ENCODE measurements at regions not wholly inside any gene's neighbourhood (a gene's known extent, or its start where the extent isn't known, plus 50 kb on each side); places are given as distances from the start of the nearest gene placed in this dataset.

- Histone ChIP-seq H3K4me3 (no peak overlapping the region), H3K9me3 (no peaks in the 10 kb centered on the region), H3K27ac (no peak overlapping the region), H3K4me1 (no peaks in the 10 kb centered on the region), H3K36me3 (no peaks in the 10 kb centered on the region), H3K27me3 (no peaks in the 10 kb centered on the region)
- TF ChIP-seq EP300 (IDR thresholded peaks at IDR 0.05) (no peak), CTCF (IDR thresholded peaks at IDR 0.05) (no peak), POLR2A (IDR thresholded peaks at IDR 0.05) (no peak), POLR2AphosphoS5 (IDR thresholded peaks at IDR 0.05) (no peak)
- no peak for ATAC-seq
Observed at GRCh38 chr5:103451261-103451660, 111.3 kb downstream of the NUDT12 start.

GRCh38 chr5:103450333-103451061 lies 112.1 kb downstream of the NUDT12 start:
- H3K27me3 ChIP-seq = no peaks in the 10 kb centered on the region
- 43 to 58% methylated on average over 4 of the region's 4 CpGs for WGBS, 2 donors (ENCODE audit: low coverage in 1 of 2)
- H3K4me1 ChIP-seq = no peaks in the 10 kb centered on the region
- ATAC-seq = no peak
- no peak overlapping the region for H3K27ac ChIP-seq
- TF ChIP-seq POLR2A (IDR thresholded peaks at IDR 0.05) (no peak), POLR2AphosphoS5 (IDR thresholded peaks at IDR 0.05) (no peak), CTCF (IDR thresholded peaks at IDR 0.05) (no peak), EP300 (IDR thresholded peaks at IDR 0.05) (no peak)
- no peak overlapping the region for H3K4me3 ChIP-seq
- H3K36me3 ChIP-seq = no peaks in the 10 kb centered on the region
- no peaks in the 10 kb centered on the region for H3K9me3 ChIP-seq

GRCh38 chr5:103446813-103447212 lies 115.8 kb downstream of the NUDT12 start:
- H3K36me3 ChIP-seq = no peaks in the 10 kb centered on the region
- ATAC-seq = no peak
- H3K9me3 ChIP-seq = no peaks in the 10 kb centered on the region
- H3K27ac ChIP-seq = no peak overlapping the region
- no peaks in the 10 kb centered on the region for H3K27me3 ChIP-seq
- 25 to 39% methylated on average over 3 of the region's 3 CpGs for WGBS, 2 donors (ENCODE audit: low coverage in 1 of 2)
- no peak overlapping the region for H3K4me3 ChIP-seq
- H3K4me1 ChIP-seq = no peaks in the 10 kb centered on the region
- no peak for TF ChIP-seq CTCF (IDR thresholded peaks at IDR 0.05)
- TF ChIP-seq POLR2A (IDR thresholded peaks at IDR 0.05) = no peak
- no peak for TF ChIP-seq EP300 (IDR thresholded peaks at IDR 0.05)

GRCh38 chr5:103445426-103446035 lies 117.1 kb downstream of the NUDT12 start:
- WGBS, 2 donors (ENCODE audit: low coverage in 1 of 2) = 80% methylated on average over 1 of the region's 5 CpGs; no CpG with 5 or more reads in 1 of the 2 donors
- H3K27me3 ChIP-seq = no peaks in the 10 kb centered on the region
- H3K4me3 ChIP-seq = no peak overlapping the region
- no peaks in the 10 kb centered on the region for H3K36me3 ChIP-seq
- no peak for ATAC-seq
- H3K9me3 ChIP-seq = peaks cover 0 to under 1% (median 0%) of the 10 kb centered on the region in 3 donors
- H3K4me1 ChIP-seq = no peaks in the 10 kb centered on the region
- no peak for TF ChIP-seq POLR2AphosphoS5 (IDR thresholded peaks at IDR 0.05)
- TF ChIP-seq POLR2A (IDR thresholded peaks at IDR 0.05) = no peak
- H3K27ac ChIP-seq = no peak overlapping the region

GRCh38 chr5:103444333-103445038 lies 118.1 kb downstream of the NUDT12 start:
- Histone ChIP-seq H3K27me3 (no peaks in the 10 kb centered on the region), H3K27ac (no peak overlapping the region), H3K36me3 (no peaks in the 10 kb centered on the region), H3K9me3 (peaks cover 0 to 7% (median 0%) of the 10 kb centered on the region in 3 donors), H3K4me3 (no peak overlapping the region), H3K4me1 (no peaks in the 10 kb centered on the region)
- WGBS, 2 donors (ENCODE audit: low coverage in 1 of 2) = 65 to 79% methylated on average over 2 to 3 of the region's 4 CpGs
- no peak for ATAC-seq
- TF ChIP-seq EP300 (IDR thresholded peaks at IDR 0.05) = no peak
- no peak for TF ChIP-seq POLR2AphosphoS5 (IDR thresholded peaks at IDR 0.05)
- TF ChIP-seq CTCF (IDR thresholded peaks at IDR 0.05) = no peak

Data from gastroesophageal sphincter (tissue), 4 donors.